Activated naive CD8-positive, alpha-beta T cell treated with anti-CD3 and anti-CD28 coated beads for 36 hours (primary cell): ENCODE measurements at regions not wholly inside any gene's neighbourhood (a gene's known extent, or its start where the extent isn't known, plus 50 kb on each side); places are given as distances from the start of the nearest gene placed in this dataset.

Source experiments
- DNase-seq: peaks from one replicate; pipeline ENCODE4 v3.0.0; 2021
- H3K27ac Mint-ChIP-seq: one replicate; pipeline ENCODE4 v1.8.0; 2022; ENCODE audit warnings: mild to moderate bottlenecking, moderate library complexity, mixed read lengths
- H3K27me3 Mint-ChIP-seq: one replicate; pipeline ENCODE4 v1.8.0; 2022; ENCODE audit warnings: mild to moderate bottlenecking, mixed read lengths
- H3K36me3 Mint-ChIP-seq: one replicate; pipeline ENCODE4 v1.8.0; 2021; ENCODE audit warnings: mild to moderate bottlenecking, mixed read lengths
- H3K4me1 Mint-ChIP-seq: one replicate; pipeline ENCODE4 v1.8.0; 2021; ENCODE audit warnings: mixed read lengths
- H3K4me3 Mint-ChIP-seq: one replicate; pipeline ENCODE4 v1.8.0; 2022; ENCODE audit warnings: mild to moderate bottlenecking, moderate library complexity, mixed read lengths
- H3K9me3 Mint-ChIP-seq: one replicate; pipeline ENCODE4 v1.8.0; 2022; ENCODE audit warnings: mixed read lengths

DNA sequence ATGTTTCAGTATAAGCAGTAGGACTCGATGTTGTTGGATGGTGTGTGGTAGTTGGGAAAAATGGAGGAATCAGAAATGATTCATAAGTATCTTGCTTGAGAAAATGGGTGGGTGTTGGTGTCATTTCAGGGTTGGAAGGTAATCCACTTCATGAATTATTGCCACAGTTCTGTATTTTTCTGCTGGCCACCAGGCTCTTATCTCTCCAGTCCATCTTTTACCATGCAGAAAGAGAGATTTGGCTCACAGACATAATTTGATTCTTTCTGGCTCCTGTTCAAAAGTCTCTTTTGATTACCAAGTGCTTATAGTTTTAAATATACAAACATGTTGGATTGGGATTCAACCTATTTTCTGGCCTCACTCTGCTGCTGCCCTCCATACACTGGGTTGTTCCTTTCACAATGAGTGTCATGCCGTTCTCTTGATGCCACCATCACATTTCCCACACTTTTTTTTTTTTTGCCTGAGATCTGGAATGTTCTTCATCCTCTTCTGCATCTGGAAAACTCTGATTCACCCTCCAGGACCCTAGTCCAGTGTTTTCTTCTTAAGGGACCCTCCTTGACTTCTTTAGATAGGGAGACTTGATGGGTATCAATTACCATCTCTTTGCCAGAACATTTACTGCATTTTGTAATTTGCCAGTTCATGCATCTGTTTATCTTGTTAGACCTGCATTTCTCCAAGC is 69.4 kb upstream of the GAP43 start:
- Mint-ChIP-seq H3K36me3 (no peaks in the 10 kb centered on the region), H3K27me3 (peaks cover 17% of the 10 kb centered on the region), H3K4me1 (no peaks in the 10 kb centered on the region), H3K4me3 (no peak overlapping the region), H3K9me3 (no peaks in the 10 kb centered on the region), H3K27ac (no peak overlapping the region)
- DNase-seq = no peak

DNA sequence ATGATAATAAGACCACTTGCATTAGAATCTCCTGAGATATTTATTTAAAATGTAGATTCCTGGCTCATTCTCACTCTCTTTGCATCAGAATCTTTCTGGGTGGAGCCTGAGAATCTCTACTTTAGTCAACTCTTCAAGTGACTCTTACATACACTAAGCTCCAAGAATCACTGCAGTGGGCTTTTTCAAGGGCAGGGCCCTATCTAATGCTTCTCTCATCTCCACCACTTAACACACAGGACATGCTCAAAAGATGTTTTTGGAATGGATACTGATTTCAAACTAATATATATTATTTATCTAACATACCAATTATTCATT is 68.9 kb upstream of the GAP43 start:
- no peaks in the 10 kb centered on the region for H3K36me3 Mint-ChIP-seq
- no peak for DNase-seq
- no peaks in the 10 kb centered on the region for H3K9me3 Mint-ChIP-seq
- H3K27ac Mint-ChIP-seq = no peak overlapping the region
- H3K4me3 Mint-ChIP-seq = no peak overlapping the region
- H3K27me3 Mint-ChIP-seq = peaks cover 17% of the 10 kb centered on the region
- H3K4me1 Mint-ChIP-seq = no peaks in the 10 kb centered on the region

GRCh38 chr3:115562636-115563267 is 60.6 kb upstream of the GAP43 start:
- Mint-ChIP-seq H3K27ac (no peak overlapping the region), H3K36me3 (no peaks in the 10 kb centered on the region), H3K27me3 (peaks cover 29% of the 10 kb centered on the region), H3K4me3 (no peak overlapping the region), H3K9me3 (no peaks in the 10 kb centered on the region), H3K4me1 (no peaks in the 10 kb centered on the region)
- no peak for DNase-seq

GRCh38 chr3:115563984-115564383 is 59.3 kb upstream of the GAP43 start:
- no peak overlapping the region for H3K4me3 Mint-ChIP-seq
- no peak overlapping the region for H3K27ac Mint-ChIP-seq
- no peaks in the 10 kb centered on the region for H3K4me1 Mint-ChIP-seq
- peaks cover 29% of the 10 kb centered on the region for H3K27me3 Mint-ChIP-seq
- H3K9me3 Mint-ChIP-seq = no peaks in the 10 kb centered on the region
- DNase-seq = no peak
- no peaks in the 10 kb centered on the region for H3K36me3 Mint-ChIP-seq

DNA sequence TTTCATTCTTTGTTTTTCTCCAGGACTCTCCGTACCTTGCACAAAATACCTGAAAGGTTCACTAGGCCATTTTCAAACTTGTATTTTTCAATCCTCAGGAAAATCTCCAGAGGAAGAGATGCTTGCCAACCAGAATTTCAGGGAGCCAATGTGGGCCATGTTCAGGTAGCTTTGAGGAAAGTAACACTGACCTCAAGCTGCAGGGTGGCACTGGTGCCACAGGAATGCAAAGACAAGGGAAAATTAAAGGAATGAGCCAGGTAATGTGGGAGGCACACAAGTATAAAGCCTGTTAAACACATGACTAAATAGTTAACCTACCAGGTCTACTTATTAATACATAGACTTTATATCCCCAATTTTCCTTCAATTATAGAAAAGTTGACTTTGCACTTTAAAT is 51.9 kb upstream of the GAP43 start:
- Mint-ChIP-seq H3K36me3 (no peaks in the 10 kb centered on the region), H3K27ac (no peak overlapping the region), H3K4me1 (no peaks in the 10 kb centered on the region), H3K27me3 (peaks cover 5% of the 10 kb centered on the region), H3K9me3 (no peaks in the 10 kb centered on the region), H3K4me3 (no peak overlapping the region)
- DNase-seq = no peak
